Stimulated activated CD8-positive, alpha-beta memory T cell treated with anti-CD3 and anti-CD28 coated beads, Interleukin-12 subunit alpha, Interleukin-12 subunit beta, amount 100 ng/mL, for 4 hours (primary cell): ENCODE measurements at regions not wholly inside any gene's neighbourhood (a gene's known extent, or its start where the extent isn't known, plus 50 kb on each side); places are given as distances from the start of the nearest gene placed in this dataset.

Experiments used
- DNase-seq: peaks from one replicate; pipeline ENCODE4 v3.0.0-alpha.2; 2020; ENCODE audit warnings: low read depth

GRCh38 chr13:79776531-79777295, 295.8 kb downstream of the NDFIP2 start:
- no peak for DNase-seq

GRCh38 chr13:79775830-79776229, 294.9 kb downstream of the NDFIP2 start:
- DNase-seq: no peak

GRCh38 chr13:79772811-79773210, 291.9 kb downstream of the NDFIP2 start:
- no peak for DNase-seq

GRCh38 chr13:79771493-79771892, 290.5 kb downstream of the NDFIP2 start:
- no peak for DNase-seq

- no peak for DNase-seq
These were observed 289.1 kb downstream of the NDFIP2 start for GRCh38 chr13:79770056-79770455.

GRCh38 chr13:79767126-79767525, 286.2 kb downstream of the NDFIP2 start:
- no peak for DNase-seq

- no peak for DNase-seq
These were observed 284.4 kb downstream of the NDFIP2 start for GRCh38 chr13:79765331-79765730.

- DNase-seq: no peak
These were observed 269.1 kb downstream of the NDFIP2 start for GRCh38 chr13:79749984-79750551.

- no peak for DNase-seq
These were observed 268.6 kb downstream of the NDFIP2 start for GRCh38 chr13:79749566-79749965.

- no peak for DNase-seq
These were observed 264.1 kb downstream of the NDFIP2 start for GRCh38 chr13:79745081-79745480.

GRCh38 chr13:79742923-79743322, 262.0 kb downstream of the NDFIP2 start:
- DNase-seq: no peak

- no peak for DNase-seq
These were observed 260.0 kb downstream of the NDFIP2 start for GRCh38 chr13:79740991-79741390.

- no peak for DNase-seq
These were observed 255.4 kb downstream of the NDFIP2 start for GRCh38 chr13:79736356-79736755.

- no peak for DNase-seq
These were observed 254.3 kb downstream of the NDFIP2 start for GRCh38 chr13:79735228-79735627.

- DNase-seq: no peak
These were observed 246.1 kb downstream of the NDFIP2 start for GRCh38 chr13:79727086-79727485.

- DNase-seq: no peak
These were observed 244.9 kb downstream of the NDFIP2 start for GRCh38 chr13:79725841-79726240.

GRCh38 chr13:79724348-79725103, 243.6 kb downstream of the NDFIP2 start:
- no peak for DNase-seq

- DNase-seq: no peak
These were observed 242.6 kb downstream of the NDFIP2 start for GRCh38 chr13:79723519-79724024.

- no peak for DNase-seq
These were observed 242.0 kb downstream of the NDFIP2 start for GRCh38 chr13:79722885-79723445.

- DNase-seq: no peak
These were observed 235.2 kb downstream of the NDFIP2 start for GRCh38 chr13:79716191-79716590.

- no peak for DNase-seq
These were observed 230.7 kb downstream of the NDFIP2 start for GRCh38 chr13:79711631-79712030.

GRCh38 chr13:79710376-79710775, 229.4 kb downstream of the NDFIP2 start:
- DNase-seq: no peak

GRCh38 chr13:79709471-79709870, 228.5 kb downstream of the NDFIP2 start:
- DNase-seq: no peak
